ENCODE measurements at regions not wholly inside any gene's neighbourhood (a gene's known extent, or its start where the extent isn't known, plus 50 kb on each side); places are given as distances from the start of the nearest gene placed in this dataset.

GRCh38 chr18:45119876-45120275 is 439.2 kb downstream of the SETBP1 start:
- DNase-seq: no peak

- DNase-seq: no peak
These were observed 440.5 kb downstream of the SETBP1 start for GRCh38 chr18:45121146-45121545.

DNA sequence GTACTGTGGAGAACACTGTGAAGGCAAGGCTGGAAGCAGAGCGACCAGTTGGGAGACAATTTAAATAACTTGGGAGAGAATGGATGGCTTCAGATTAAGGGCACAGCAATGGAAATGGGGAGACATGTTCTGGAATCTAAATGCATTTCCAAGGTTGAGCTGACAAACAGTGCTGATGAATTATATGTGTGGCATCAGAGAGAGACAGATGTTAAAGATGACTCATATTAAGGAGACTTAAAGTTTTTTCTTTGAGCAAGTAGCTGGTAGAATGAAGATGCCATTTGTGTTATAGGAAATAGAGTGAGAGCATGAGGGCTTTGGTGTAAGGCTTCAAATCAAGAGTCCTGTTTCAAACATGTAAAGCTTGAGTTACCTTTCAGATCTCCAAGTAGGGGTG is 441.8 kb downstream of the SETBP1 start:
- DNase-seq: no peak

GRCh38 chr18:45127405-45127804 is 446.7 kb downstream of the SETBP1 start:
- no peak for DNase-seq

GRCh38 chr18:45133276-45133675 is 452.6 kb downstream of the SETBP1 start:
- DNase-seq: no peak

DNA sequence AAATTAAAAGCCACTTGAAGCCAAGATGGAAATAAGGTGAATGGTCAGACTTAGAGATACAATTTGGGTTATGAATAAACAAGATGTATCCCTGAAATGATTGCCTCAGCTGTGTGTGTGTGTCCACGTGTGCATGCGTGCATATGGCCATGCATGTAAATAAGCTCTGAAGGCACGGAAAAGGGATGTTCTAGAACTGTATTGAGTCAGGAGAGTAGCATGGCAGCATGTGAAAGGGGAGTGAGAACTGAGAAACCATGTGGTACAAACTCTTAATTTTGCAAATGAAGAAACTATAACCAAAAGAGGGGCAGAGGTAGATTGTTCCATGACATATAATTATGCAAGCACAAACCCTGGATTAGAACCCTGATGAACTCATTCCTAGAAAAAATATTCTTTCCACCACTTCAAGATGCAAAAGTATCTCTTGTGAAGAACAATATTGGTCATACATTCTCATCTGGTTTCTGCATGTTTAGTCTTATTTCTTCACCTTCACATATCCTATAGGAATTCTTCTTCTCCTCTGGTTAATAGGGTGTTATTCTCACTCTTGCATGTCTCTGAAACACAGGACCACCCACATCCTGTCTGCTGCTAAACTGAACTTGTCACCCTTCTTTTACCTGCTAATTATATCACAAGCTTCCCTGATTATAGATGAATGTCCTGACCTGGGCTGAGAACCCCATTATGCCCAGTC is 455.8 kb downstream of the SETBP1 start:
- no peak for DNase-seq

DNA sequence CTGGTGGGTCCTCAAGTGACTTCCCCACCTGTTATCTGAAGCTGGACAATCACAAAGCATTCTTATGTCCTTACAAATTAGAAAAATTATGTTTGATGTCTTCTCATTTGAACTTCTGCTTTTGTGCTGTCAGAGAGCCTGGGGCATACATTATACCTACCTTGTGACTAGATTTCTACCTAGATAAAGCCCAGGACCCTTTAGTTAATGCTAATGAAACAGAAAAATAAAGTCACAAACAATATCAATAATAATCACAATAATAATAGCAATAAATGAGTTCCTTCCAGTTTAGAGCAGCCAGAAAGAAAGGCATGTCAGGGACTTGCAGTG is 456.4 kb downstream of the SETBP1 start:
- DNase-seq: no peak

GRCh38 chr18:45139478-45139877 is 458.8 kb downstream of the SETBP1 start:
- no peak for DNase-seq

DNA sequence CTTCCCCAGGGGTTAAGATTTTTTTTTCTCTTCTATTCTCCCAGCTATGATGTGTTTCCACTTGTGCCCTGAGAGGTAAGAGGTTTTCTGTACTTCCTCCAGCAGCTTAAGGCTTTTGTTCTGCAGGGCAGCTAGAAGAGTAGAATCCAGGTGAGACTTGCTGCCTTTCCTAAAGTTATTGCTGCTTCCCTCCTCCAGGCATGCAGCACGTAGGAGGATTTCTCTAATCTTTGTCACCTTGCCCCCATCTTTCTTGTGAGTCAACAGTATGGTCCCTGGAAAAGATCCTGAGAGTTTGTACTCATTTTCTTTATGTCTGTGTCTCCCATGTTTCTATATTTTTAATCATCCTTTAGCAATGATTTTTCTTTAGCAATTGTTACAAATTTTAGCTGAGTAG is 462.2 kb downstream of the SETBP1 start:
- no peak for DNase-seq

DNA sequence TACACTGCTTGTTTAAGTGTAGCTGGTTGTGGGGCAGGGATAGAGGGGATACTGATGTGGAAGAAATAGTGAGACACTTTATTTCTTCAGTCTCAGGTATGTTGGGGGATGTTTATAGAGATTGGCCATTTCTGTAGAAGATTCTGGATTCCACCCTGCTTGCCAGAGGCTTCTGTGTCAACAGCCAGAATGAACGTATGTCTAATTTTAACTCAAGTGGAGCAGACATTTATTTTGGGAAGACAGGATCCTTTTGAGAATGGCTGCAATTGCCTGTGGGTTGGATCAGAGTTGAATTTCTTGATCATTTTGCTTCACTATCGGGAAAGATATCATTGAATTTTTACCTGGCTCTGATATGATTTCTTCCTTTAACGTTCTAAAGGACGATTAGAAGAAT is 465.6 kb upstream of the SLC14A2 start:
- DNase-seq: no peak

DNA sequence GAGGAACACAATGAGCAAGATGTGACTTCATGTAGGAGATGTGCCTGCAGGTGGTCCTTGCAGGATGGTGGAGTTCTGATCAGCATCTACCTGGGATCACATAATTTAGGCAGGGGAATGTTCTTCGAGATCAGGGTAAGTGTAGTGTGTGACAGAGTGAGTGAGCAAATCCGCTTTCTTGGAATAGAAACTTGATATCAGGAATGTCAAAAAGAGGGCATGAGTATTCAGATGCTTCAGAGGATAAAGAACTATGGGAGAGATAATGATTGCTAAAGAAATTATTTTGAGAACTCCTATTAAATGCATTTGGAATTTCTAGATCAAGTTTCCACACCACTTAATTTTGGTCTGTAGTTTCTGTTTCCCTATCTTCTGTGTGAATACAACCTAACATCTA is 463.6 kb upstream of the SLC14A2 start:
- no peak for DNase-seq

GRCh38 chr18:45155526-45155925 is 459.8 kb upstream of the SLC14A2 start:
- no peak for DNase-seq

GRCh38 chr18:45156946-45157345 is 458.3 kb upstream of the SLC14A2 start:
- DNase-seq: no peak

GRCh38 chr18:45157576-45157975 is 457.7 kb upstream of the SLC14A2 start:
- DNase-seq: no peak

DNA sequence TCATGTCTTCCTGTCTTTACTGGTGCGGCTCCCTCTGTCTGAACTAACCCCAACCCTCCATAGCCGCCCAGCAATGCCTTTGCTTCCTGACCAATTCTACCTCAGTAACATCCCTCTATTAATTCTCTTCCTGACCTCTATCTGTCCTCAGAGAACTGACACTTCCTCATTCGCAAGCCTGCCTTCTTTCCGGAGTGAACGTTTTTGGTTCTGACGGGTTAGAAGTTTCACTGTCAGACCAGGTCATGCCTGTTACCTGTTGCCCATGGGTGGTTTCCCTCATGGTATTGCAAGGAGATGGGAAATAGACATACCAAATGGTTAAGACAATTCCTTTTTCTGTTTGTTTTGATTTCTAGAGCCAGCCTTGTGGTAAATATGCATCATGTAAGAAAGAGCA is 453.4 kb upstream of the SLC14A2 start:
- DNase-seq: no peak

GRCh38 chr18:45163871-45164270 is 451.4 kb upstream of the SLC14A2 start:
- no peak for DNase-seq

DNA sequence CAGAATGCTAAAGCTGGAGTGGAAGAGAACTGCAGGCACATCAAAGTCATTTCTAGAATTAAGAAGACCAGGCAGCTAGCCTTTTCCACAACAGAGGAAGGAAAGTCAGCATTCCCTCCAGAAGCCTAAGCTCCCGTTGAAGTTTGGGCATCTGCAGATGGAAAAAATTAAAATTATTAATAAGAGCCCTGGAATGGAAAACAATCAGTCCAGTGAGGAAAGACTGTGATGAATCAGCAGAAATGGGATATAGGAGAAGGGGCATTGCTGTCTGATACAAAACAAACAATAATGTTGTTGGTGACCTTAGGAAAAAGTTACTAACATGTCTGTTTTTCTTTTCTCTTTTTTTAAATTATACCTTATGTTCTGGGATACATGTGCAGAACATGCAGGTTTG is 450.7 kb upstream of the SLC14A2 start:
- DNase-seq: no peak

DNA sequence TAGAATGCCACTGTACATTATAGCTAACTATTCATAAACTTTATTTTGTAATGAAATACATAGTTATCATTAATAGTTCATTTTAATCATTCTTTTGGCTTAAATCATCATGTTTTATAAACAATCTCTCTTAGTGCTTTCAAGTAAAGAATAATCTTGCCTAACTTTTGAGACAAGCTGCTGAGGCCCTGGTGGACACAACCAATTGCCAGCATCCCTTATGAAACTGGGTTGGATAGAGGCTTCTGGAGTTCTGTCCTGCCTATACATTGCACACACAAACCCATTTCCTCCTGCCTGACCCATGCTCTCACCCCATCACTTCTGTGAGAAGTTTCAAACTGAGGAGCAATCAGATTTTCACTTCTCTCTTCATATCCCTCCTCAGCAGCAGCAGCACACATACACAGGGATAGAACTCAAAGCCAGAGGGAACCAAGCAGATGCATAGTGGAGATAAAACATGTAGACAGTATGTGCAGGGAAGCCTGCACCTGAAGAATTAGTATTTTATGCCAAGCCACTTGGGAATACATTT is 450.0 kb upstream of the SLC14A2 start:
- no peak for DNase-seq

DNA sequence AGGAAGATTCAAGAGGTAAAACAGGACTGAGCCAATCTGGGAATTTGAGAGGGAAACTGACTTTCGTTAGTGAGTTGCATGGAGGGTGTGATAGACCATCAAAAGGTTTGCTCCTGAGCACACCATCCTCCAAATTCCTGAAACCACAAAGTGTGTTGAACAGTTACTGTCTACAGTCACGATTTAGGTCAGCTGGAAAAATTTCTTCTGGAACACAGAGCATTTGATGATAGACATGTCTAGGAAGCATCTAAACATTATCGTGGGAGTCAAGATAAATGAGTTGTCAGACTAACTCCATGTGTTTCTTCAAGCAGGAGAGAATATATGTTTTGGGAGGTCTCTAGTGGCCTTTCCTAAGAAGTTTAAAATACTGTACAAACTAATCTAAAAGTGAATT is 449.4 kb upstream of the SLC14A2 start:
- no peak for DNase-seq

- DNase-seq: no peak
These were observed 448.9 kb upstream of the SLC14A2 start for GRCh38 chr18:45166341-45166835.

DNA sequence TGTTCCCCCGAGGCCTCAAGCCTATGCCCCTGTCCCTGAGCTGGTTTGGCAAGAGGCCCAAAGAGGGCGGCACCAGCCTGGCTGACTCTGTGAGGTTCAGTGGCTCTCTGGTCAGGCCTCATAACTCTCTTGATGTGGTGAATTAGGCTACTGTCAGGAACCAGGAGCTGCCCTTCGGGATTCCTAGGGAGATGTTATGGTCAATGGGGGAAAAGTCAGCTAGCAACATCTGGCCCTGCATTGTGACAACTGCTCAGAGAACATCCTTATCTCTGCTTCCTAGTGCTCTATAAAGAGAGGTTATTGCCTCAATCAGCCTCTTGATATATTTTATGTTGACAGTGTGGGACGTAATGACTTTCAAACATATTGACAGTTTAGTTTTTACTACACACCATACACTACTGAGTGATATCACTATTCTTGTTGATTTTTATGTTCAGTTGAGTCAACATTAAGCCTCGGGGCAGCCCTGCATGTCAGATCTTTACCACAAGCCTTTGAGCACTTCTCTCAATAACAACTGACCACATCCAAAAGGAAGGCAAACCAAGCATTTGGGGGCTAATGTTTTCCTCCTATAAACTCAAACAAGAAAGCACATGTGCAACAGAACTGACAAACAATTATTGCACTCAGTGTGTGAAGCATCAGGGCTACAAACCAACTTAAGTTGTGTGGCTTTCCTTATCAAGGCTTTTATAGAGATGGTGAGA is 448.3 kb upstream of the SLC14A2 start:
- no peak for DNase-seq

DNA sequence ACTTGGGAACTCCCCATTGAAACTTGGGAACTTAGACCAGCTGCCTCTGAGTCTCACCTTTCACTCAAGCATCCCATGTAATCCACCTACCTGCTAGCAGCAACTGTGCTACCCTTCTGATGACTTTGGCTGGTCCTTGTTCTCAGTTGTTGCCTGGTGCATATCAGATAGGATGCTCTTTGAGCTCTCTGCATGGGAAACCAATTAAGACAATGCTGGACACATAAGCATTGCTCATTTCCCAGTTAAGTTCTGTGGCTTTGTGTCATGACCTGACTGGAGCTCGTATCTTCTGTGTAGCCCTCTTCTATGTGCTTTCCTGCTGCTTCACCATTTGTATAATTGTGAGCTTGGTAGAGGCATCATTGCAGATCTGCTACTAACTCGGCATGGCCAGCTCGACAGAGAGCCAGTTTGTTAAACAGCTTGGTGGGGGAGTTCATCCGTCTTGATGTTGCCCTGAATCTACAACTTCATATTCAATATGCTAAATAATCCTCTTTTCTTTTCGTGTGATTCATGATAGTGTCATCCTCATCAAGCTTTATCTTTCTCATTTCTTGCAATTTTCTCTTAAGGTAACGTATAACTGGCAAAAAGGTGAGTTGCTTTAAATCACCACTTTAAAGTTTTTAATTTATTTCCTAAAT is 447.5 kb upstream of the SLC14A2 start:
- DNase-seq: no peak

GRCh38 chr18:45168866-45169600 is 446.2 kb upstream of the SLC14A2 start:
- no peak for DNase-seq

All from NCI-H2029 treated with DMSO at 0.1 percent for 48 hours (cell line).